ENCODE measurements at regions not wholly inside any gene's neighbourhood (a gene's known extent, or its start where the extent isn't known, plus 50 kb on each side); places are given as distances from the start of the nearest gene placed in this dataset.

DNA sequence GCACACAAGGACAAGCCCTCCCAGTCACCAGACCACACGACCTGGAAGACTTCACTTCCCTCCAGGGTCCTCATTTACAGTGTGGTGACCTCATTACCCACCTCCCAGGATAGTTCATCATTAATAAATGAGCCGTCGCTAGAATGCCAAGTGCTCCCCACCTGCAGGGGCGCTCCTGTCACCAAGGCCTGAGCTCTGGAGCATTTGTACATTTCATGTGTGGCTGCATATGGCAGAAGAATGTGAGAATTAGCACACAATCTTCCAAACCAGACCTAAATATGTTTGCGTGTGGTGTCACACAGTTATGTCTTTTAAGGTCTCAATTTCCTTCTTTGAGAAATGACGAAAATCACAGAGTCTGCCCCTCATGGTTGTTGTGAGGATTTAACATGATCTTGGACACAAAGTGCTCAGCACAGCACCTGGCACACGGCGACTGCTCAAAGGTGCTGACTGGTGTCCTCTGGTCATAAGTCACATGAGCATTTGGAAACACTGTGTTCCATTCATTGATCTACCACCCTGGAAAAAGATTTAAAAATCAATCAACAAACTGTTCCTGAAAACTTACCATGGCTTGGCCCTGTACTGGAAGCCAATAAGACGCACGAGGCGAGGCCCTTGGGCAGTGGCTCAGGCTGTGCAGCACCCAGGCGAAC lies 150.6 kb upstream of the SPACA7 start:
- no peak for DNase-seq (ENCODE audit: low spot score)
- ChIA-PET POLR2A (ENCODE audit: low non-redundant PET) (no interaction called here), CTCF (interaction anchor here (0.6 kb wide), 1 partner anchor 537 kb away, joined by 3 read pairs; no protein-coding TSS in a partner anchor)
- H3K27ac ChIP-seq = no peak overlapping the region
- no peak for TF ChIP-seq CTCF (conservative IDR thresholded peaks at IDR 0.05; ENCODE audit: low read depth)

DNA sequence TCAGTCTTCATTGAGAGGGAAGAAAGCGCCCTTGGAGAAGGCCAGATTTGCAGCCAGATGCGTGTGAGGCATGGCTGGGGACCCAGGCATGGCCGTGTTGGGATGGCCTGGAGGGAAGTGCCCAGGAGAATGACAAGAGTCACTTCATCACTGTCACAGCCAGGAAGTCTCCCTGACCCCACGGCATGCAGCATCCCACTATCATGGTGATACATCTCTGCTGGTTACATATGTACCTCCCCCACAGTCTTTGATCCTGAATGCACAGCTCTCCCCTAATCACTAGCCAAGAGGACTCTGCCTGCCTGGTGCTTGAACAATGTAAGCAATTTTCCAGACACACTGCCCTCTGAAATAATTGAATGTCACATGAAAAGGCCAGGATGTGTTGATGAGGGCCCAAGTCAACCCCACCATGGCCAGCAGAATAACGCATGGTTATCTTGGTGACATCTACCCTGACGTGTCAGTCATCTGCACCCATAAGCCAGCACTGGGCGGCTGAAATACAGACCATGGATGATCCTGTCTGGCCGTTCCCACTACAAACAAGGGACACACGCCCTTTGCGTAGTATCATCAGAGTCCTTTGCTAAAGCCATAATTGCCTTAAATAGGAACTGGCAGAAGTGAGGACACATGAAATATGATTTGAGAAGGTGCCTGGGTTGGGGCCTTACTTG lies 149.7 kb upstream of the SPACA7 start:
- no peak for TF ChIP-seq CTCF (conservative IDR thresholded peaks at IDR 0.05; ENCODE audit: low read depth)
- H3K27ac ChIP-seq = no peak overlapping the region
- ChIA-PET POLR2A (ENCODE audit: low non-redundant PET) (no interaction called here), CTCF (no interaction called here)
- DNase-seq (ENCODE audit: low spot score) = no peak

DNA sequence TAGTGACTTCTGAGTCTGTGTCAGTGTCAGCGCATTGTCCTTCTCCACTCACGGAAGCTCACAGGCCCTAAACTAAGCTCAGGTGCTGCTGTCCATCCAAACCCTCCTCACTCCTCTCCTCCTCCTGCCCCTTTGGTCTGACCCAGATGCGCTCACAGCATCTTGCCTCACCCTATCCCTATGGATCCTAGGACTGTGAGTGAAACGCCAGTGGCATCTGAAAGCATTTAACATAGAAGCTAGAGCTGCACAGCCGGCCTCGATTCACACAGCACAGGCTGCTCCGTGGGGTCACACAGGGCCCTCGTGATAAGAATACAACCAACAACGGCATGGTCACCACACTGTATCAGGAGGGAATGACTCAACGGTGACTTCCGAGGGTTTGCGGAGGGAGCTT lies 149.1 kb upstream of the SPACA7 start:
- DNase-seq (ENCODE audit: low spot score) = no peak
- POLR2A ChIA-PET (ENCODE audit: low non-redundant PET) = no interaction called here
- no peak for TF ChIP-seq CTCF (conservative IDR thresholded peaks at IDR 0.05; ENCODE audit: low read depth)
- H3K27ac ChIP-seq = no peak overlapping the region
- CTCF ChIA-PET = no interaction called here

- TF ChIP-seq CTCF (conservative IDR thresholded peaks at IDR 0.05; ENCODE audit: low read depth) = no peak
- no peak overlapping the region for H3K27ac ChIP-seq
- ChIA-PET POLR2A (ENCODE audit: low non-redundant PET) (no interaction called here), CTCF (no interaction called here)
- DNase-seq (ENCODE audit: low spot score) = no peak
These were observed 146.7 kb upstream of the SPACA7 start for GRCh38 chr13:112229445-112229844.

DNA sequence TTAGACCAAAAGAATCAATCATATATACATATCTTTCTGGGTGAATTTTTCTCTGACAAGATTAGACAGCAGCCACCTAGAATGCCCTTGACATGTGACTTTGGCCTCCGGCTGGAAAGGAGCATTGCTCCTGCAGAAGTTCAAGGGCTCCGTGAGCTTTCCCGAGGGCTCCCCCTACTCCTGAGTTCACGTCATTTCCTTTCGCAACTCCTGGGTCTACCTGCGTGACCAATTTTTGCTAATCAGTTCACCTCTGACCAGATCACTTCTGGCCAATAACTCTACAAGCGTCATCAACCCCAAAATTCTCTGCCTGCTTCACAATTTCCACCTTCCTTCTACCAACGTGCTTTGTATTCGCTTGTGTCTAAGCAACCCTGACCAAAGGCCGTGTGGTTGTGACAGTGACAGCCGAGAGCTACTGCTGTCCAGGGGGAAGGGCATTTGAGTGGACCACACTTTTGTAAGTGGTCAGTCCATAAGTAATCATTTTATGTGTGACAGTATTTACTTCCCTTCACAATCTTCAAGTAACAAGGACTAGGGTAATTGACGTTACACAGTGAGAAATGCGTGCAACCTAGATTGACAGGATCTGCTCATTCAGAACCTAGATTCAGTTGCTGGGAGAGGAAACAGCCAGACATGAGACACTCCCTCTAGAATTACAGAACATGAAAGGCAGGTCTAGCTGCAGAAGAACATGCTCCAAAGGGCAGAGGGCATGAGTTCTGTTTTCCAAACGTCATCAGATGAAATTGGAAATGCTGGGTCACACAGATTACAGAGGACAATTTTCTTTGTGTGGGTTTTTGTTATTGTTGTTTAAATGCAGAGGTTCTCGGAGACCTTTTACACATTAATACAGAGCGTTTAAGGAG lies 145.9 kb upstream of the SPACA7 start:
- POLR2A ChIA-PET (ENCODE audit: low non-redundant PET) = no interaction called here
- no peak for DNase-seq (ENCODE audit: low spot score)
- CTCF ChIA-PET = no interaction called here
- no peak overlapping the region for H3K27ac ChIP-seq
- no peak for TF ChIP-seq CTCF (conservative IDR thresholded peaks at IDR 0.05; ENCODE audit: low read depth)

DNA sequence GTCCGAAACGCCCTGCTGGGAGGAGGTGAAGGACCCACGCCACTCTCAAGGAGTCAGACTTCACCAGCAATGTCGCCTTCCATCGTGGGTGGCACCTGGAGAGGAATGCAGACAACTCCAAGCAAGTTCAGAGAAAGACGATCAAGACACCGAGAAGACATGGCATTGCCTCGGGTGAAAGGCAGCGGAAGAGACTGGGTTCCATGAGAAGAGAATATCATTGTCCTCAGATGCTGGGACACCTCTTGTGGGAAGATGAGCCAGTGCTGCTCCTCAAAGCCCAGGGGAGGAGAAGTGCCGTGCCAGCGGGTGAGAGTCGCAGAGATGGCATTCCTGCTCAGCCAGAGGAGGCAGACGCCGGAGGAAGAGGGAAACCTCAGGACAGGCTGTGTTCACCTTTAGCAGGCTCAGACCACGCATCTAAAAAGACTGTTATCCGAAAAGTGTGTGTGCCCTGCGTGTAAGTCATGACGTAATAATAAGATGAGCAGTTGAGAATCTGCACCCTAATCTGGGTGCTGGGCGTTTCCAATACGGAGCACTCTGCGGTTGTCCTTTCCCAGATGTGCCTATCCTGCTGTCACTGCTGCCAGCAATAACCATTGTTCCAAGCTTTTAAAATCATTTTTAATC lies 144.6 kb upstream of the SPACA7 start:
- DNase-seq (ENCODE audit: low spot score) = no peak
- no peak for TF ChIP-seq CTCF (conservative IDR thresholded peaks at IDR 0.05; ENCODE audit: low read depth)
- no peak overlapping the region for H3K27ac ChIP-seq
- POLR2A ChIA-PET (ENCODE audit: low non-redundant PET) = no interaction called here
- CTCF ChIA-PET = no interaction called here

All from RWPE1 (cell line).